ENCODE measurements at regions not wholly inside any gene's neighbourhood (a gene's known extent, or its start where the extent isn't known, plus 50 kb on each side); places are given as distances from the start of the nearest gene placed in this dataset.

DNA sequence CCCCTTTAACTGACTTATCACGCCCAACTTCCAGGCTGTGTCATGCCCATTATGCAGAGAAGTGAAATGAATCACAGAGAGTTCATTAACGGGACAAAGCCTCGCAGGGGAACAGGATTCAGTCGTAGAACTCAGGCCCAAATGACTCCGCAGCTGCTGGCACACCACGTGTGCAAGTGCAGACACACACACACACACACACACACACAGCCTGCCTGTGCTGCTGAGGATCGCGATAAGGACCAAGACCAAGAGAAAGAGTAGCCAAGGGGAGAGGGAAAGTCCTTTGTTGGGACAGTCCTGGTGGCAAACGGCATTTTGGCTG is 90.0 kb upstream of the TAF1B start:
- TF ChIP-seq POLR2AphosphoS5 (IDR thresholded peaks at IDR 0.05) (peak in 1 of 2 donors; percentile 7), CTCF (IDR thresholded peaks at IDR 0.05) (no peak), POLR2A (IDR thresholded peaks at IDR 0.05; ENCODE audit: low read depth) (no peak), EP300 (IDR thresholded peaks at IDR 0.05) (no peak)
- H3K4me1 ChIP-seq = peaks cover 19 to 41% (median 38%) of the 10 kb centered on the region in 4 donors
- no peak for DNase-seq (ENCODE audit: extremely low spot score)
- 44% methylated on average over 9 of the region's 9 CpGs for WGBS
- no peak overlapping the region for H3K4me3 ChIP-seq
- intact Hi-C loops (cut with DNase I) = no loop called here
- no peaks in the 10 kb centered on the region for H3K36me3 ChIP-seq
- H3K27me3 ChIP-seq = peaks cover 0 to 29% (median 0%) of the 10 kb centered on the region in 4 donors
- no peak overlapping the region for H3K27ac ChIP-seq (replicated peaks in 1 of 4)
- no peaks in the 10 kb centered on the region for H3K9me3 ChIP-seq

DNA sequence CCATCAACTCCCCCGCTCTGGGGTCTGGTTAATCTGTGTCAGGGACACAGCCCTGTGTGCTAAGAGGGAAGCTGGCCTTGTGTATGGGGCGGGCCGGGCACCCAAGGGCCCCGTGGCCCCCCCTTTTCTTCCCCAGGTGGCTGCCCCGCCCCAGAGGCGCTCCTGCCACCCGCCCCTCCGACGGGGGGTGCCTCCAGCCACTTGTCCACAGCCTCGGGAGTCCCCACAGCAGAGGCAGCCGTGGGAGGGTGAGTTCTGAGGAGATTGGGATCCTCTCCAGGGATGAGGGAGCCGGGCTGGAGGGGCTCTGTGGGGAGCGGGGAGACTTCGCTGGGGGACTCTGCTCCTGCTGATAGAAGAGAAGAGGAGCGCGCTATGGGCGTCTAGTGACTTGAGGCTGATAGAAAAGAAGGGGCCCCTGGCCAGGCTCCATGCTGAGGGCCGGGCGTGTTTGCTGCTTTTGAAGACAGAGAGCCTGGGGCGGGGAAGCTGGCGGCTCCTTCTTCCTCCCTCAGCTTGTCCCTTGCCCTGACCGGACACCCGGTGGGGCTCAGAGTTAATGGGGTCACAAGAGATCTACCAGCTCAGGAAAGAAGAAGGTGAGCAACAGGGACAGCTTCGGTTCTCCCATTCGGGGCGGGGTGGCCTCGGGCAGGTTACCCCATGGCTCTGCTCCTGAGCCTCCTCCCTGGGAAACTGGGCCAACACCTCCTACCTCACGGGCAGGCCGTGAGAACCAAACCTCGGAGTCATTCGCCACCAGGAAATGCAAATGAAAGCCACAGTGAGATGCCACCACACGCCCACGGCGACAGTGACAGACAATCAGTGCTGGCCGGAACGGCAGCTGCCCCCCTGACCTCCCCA is 89.4 kb upstream of the TAF1B start:
- H3K4me1 ChIP-seq = peaks cover 19 to 47% (median 42%) of the 10 kb centered on the region in 4 donors
- no peak for TF ChIP-seq CTCF (IDR thresholded peaks at IDR 0.05)
- TF ChIP-seq POLR2AphosphoS5 (IDR thresholded peaks at IDR 0.05) = no peak
- no peak for TF ChIP-seq POLR2A (IDR thresholded peaks at IDR 0.05; ENCODE audit: low read depth)
- no peak for TF ChIP-seq EP300 (IDR thresholded peaks at IDR 0.05)
- DNase-seq (ENCODE audit: extremely low spot score) = no peak
- no peaks in the 10 kb centered on the region for H3K9me3 ChIP-seq
- no peak overlapping the region for H3K4me3 ChIP-seq
- intact Hi-C loops (cut with DNase I) = no loop called here
- peaks cover 0 to 29% (median 0%) of the 10 kb centered on the region in 4 donors for H3K27me3 ChIP-seq
- 85% methylated on average over 35 of the region's 36 CpGs for WGBS
- H3K36me3 ChIP-seq = no peaks in the 10 kb centered on the region
- no peak overlapping the region for H3K27ac ChIP-seq (replicated peaks in 1 of 4)

GRCh38 chr2:9754532-9754887 is 88.8 kb upstream of the TAF1B start:
- Histone ChIP-seq H3K27me3 (peaks cover 0 to 29% (median 0%) of the 10 kb centered on the region in 4 donors), H3K27ac (replicated peaks in 1 of 4) (no peak overlapping the region), H3K9me3 (no peaks in the 10 kb centered on the region), H3K4me1 (peaks cover 19 to 48% (median 43%) of the 10 kb centered on the region in 4 donors), H3K4me3 (no peak overlapping the region), H3K36me3 (no peaks in the 10 kb centered on the region)
- TF ChIP-seq EP300 (IDR thresholded peaks at IDR 0.05) (no peak), POLR2A (IDR thresholded peaks at IDR 0.05; ENCODE audit: low read depth) (no peak), POLR2AphosphoS5 (IDR thresholded peaks at IDR 0.05) (no peak)
- DNase-seq (ENCODE audit: extremely low spot score) = no peak
- intact Hi-C loops (cut with DNase I) = no loop called here
- WGBS = 87% methylated on average over 6 of the region's 6 CpGs

DNA sequence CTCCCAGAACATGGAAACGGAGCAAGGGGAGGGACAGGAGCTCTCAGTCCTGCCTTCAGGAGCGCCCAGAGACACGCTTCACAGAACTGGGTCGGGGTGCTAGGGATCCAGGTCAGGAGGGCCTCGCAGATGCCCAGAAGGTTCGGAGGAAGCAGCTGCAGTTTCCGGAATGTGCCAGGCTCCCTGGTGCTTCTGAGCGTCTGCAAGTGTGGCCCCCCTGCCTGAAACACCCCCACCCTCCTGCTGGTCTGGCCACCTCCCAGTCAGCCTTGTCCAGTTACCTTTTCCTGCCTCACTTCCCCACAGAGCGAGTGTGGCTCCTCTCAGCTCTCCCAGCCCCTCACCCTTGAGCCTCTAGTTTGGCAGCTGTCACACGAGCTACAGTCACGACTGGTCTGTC is 88.3 kb upstream of the TAF1B start:
- no peaks in the 10 kb centered on the region for H3K36me3 ChIP-seq
- TF ChIP-seq POLR2AphosphoS5 (IDR thresholded peaks at IDR 0.05) = no peak
- TF ChIP-seq CTCF (IDR thresholded peaks at IDR 0.05) = no peak
- TF ChIP-seq EP300 (IDR thresholded peaks at IDR 0.05) = no peak
- no peak for TF ChIP-seq POLR2A (IDR thresholded peaks at IDR 0.05; ENCODE audit: low read depth)
- H3K9me3 ChIP-seq = no peaks in the 10 kb centered on the region
- no peak overlapping the region for H3K4me3 ChIP-seq
- intact Hi-C loops (cut with DNase I) = no loop called here
- DNase-seq (ENCODE audit: extremely low spot score) = no peak
- 84% methylated on average over 5 of the region's 11 CpGs for WGBS
- H3K27ac ChIP-seq (replicated peaks in 1 of 4) = no peak overlapping the region
- H3K4me1 ChIP-seq = peaks cover 19 to 48% (median 43%) of the 10 kb centered on the region in 4 donors
- H3K27me3 ChIP-seq = peaks cover 0 to 29% (median 0%) of the 10 kb centered on the region in 4 donors

DNA sequence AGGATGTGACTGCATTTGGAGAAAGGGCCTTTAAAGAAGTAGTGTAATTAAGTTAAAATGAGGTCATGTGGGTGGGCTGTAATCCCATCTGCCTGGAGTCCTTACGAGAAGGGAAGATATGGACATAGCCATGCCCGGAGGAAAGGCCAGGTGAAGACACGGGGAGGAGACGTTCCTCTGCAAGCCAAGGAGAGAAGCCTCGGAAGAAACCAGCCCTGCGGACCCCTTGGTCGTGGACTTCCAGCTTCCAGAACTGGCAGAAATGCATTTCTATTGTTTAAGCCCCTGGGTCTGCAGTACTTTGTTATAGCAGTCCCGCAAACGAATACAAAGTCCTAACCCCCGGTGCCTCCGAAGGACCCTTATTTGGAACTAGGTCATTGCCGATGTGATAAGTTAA is 87.6 kb upstream of the TAF1B start:
- DNase-seq (ENCODE audit: extremely low spot score) = no peak
- WGBS = 97% methylated on average over 12 of the region's 12 CpGs
- Histone ChIP-seq H3K4me1 (peaks cover 19 to 52% (median 43%) of the 10 kb centered on the region in 4 donors), H3K27ac (replicated peaks in 1 of 4) (no peak overlapping the region), H3K4me3 (no peak overlapping the region), H3K36me3 (no peaks in the 10 kb centered on the region), H3K9me3 (no peaks in the 10 kb centered on the region), H3K27me3 (peaks cover 0 to 29% (median 0%) of the 10 kb centered on the region in 4 donors)
- no peak for TF ChIP-seq CTCF (IDR thresholded peaks at IDR 0.05)
- no peak for TF ChIP-seq POLR2AphosphoS5 (IDR thresholded peaks at IDR 0.05)
- no peak for TF ChIP-seq POLR2A (IDR thresholded peaks at IDR 0.05; ENCODE audit: low read depth)
- TF ChIP-seq EP300 (IDR thresholded peaks at IDR 0.05) = no peak
- intact Hi-C loops (cut with DNase I) = no loop called here

Measured in esophagus muscularis mucosa (tissue), 4 donors.